ENCODE measurements at regions not wholly inside any gene's neighbourhood (a gene's known extent, or its start where the extent isn't known, plus 50 kb on each side); places are given as distances from the start of the nearest gene placed in this dataset.

- H3K27ac ChIP-seq (ENCODE audit: low read depth, low read length) = no peak overlapping the region
- no peak overlapping the region for H3K4me3 ChIP-seq (replicated peaks in 1 of 2; ENCODE audit: low read depth in 1 of 2, low read length in 2 of 2)
- no TSS peak for BruUV-seq (replicated peaks)
- ChIA-PET RAD21 (ENCODE audit: low non-redundant PET in 1 of 2, low total read pairs in 2 of 2, uncharacterized antibody in 2 of 2, unreplicated experiment in 2 of 2) (no interaction called here), POLR2A (no interaction called here), CTCF (no interaction called here)
- intact Hi-C loops (cut with micrococcal nuclease) = no loop called here
- H3K36me3 ChIP-seq (ENCODE audit: control insufficient read depth in 1 of 2, insufficient read depth in 2 of 2, low read length in 2 of 2) = no peaks in the 10 kb centered on the region
- no peaks in the 10 kb centered on the region for H3K79me2 ChIP-seq (ENCODE audit: insufficient read depth, low read length)
- no peaks in the 10 kb centered on the region for H3K27me3 ChIP-seq (ENCODE audit: insufficient read depth, low read length)
- no peaks in the 10 kb centered on the region for H3K9me2 ChIP-seq (ENCODE audit: insufficient read depth)
- H3K4me2 ChIP-seq (ENCODE audit: low read length) = no peak overlapping the region
- no peaks in the 10 kb centered on the region for H3K4me1 ChIP-seq (ENCODE audit: control insufficient read depth in 1 of 2, insufficient read depth in 2 of 2, low read length in 2 of 2)
- TF ChIP-seq EZH2phosphoT487 (IDR thresholded peaks at IDR 0.05; ENCODE audit: borderline replicate concordance) (no peak), ZNF274 (IDR thresholded peaks at IDR 0.05; ENCODE audit: low read depth, low read length) (no peak), TCF7L2 (IDR thresholded peaks at IDR 0.05; ENCODE audit: borderline replicate concordance, extremely low read depth, insufficient read depth, insufficient read length) (no peak), EZH2 (IDR thresholded peaks at IDR 0.05) (no peak), POLR2AphosphoS5 (IDR thresholded peaks at IDR 0.05; ENCODE audit: low read depth, low read length) (no peak), RAD21 (IDR thresholded peaks at IDR 0.05; ENCODE audit: low read depth) (no peak), SP1 (IDR thresholded peaks at IDR 0.05; ENCODE audit: low read depth) (no peak), SIN3A (IDR thresholded peaks at IDR 0.05; ENCODE audit: low read depth) (no peak), CEBPB (IDR thresholded peaks at IDR 0.05; ENCODE audit: low read depth) (no peak), YY1 (IDR thresholded peaks at IDR 0.05; ENCODE audit: extremely low read depth, insufficient replicate concordance, low read depth, low read length) (no peak), ELF1 (IDR thresholded peaks at IDR 0.05; ENCODE audit: borderline replicate concordance, low read depth) (no peak), FOSL1 (IDR thresholded peaks at IDR 0.05; ENCODE audit: low read depth) (no peak), SRF (IDR thresholded peaks at IDR 0.05; ENCODE audit: low read depth) (no peak), ZFX (IDR thresholded peaks at IDR 0.05) (no peak)
- TF ChIP-seq, protein P1, sequence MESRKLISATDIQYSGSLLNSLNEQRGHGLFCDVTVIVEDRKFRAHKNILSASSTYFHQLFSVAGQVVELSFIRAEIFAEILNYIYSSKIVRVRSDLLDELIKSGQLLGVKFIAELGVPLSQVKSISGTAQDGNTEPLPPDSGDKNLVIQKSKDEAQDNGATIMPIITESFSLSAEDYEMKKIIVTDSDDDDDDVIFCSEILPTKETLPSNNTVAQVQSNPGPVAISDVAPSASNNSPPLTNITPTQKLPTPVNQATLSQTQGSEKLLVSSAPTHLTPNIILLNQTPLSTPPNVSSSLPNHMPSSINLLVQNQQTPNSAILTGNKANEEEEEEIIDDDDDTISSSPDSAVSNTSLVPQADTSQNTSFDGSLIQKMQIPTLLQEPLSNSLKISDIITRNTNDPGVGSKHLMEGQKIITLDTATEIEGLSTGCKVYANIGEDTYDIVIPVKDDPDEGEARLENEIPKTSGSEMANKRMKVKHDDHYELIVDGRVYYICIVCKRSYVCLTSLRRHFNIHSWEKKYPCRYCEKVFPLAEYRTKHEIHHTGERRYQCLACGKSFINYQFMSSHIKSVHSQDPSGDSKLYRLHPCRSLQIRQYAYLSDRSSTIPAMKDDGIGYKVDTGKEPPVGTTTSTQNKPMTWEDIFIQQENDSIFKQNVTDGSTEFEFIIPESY (IDR thresholded peaks at IDR 0.05; ENCODE audit: extremely low read depth, insufficient replicate concordance, low read length) = no peak
- TF ChIP-seq, protein P2, sequence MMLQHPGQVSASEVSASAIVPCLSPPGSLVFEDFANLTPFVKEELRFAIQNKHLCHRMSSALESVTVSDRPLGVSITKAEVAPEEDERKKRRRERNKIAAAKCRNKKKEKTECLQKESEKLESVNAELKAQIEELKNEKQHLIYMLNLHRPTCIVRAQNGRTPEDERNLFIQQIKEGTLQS (IDR thresholded peaks at IDR 0.05) = no peak
- TF ChIP-seq, protein P3, sequence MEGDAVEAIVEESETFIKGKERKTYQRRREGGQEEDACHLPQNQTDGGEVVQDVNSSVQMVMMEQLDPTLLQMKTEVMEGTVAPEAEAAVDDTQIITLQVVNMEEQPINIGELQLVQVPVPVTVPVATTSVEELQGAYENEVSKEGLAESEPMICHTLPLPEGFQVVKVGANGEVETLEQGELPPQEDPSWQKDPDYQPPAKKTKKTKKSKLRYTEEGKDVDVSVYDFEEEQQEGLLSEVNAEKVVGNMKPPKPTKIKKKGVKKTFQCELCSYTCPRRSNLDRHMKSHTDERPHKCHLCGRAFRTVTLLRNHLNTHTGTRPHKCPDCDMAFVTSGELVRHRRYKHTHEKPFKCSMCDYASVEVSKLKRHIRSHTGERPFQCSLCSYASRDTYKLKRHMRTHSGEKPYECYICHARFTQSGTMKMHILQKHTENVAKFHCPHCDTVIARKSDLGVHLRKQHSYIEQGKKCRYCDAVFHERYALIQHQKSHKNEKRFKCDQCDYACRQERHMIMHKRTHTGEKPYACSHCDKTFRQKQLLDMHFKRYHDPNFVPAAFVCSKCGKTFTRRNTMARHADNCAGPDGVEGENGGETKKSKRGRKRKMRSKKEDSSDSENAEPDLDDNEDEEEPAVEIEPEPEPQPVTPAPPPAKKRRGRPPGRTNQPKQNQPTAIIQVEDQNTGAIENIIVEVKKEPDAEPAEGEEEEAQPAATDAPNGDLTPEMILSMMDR (IDR thresholded peaks at IDR 0.05 in 2 of 3, conservative IDR thresholded peaks at IDR 0.05 in 1 of 3; ENCODE audit: borderline replicate concordance in 1 of 3, insufficient read depth in 1 of 3, low read depth in 2 of 3, low read length in 2 of 3) = no peak
- H4K20me1 ChIP-seq (ENCODE audit: insufficient read depth) = no peaks in the 10 kb centered on the region
- no peak overlapping the region for H2AFZ ChIP-seq (ENCODE audit: low read depth, low read length, poor library complexity, severe bottlenecking)
- H3K9me3 ChIP-seq (ENCODE audit: control insufficient read depth in 1 of 2, insufficient read depth in 1 of 2, low read depth in 1 of 2, low read length in 2 of 2) = no peaks in the 10 kb centered on the region
- no peak overlapping the region for H3K9ac ChIP-seq (ENCODE audit: low read length)
- ATAC-seq = no peak
- no peak for DNase-seq (ENCODE audit: low read depth, low spot score)
These were observed 85.2 kb upstream of the CACNA2D1 start for GRCh38 chr7:82528577-82529310.
